ENCODE measurements at regions not wholly inside any gene's neighbourhood (a gene's known extent, or its start where the extent isn't known, plus 50 kb on each side); places are given as distances from the start of the nearest gene placed in this dataset.

DNA sequence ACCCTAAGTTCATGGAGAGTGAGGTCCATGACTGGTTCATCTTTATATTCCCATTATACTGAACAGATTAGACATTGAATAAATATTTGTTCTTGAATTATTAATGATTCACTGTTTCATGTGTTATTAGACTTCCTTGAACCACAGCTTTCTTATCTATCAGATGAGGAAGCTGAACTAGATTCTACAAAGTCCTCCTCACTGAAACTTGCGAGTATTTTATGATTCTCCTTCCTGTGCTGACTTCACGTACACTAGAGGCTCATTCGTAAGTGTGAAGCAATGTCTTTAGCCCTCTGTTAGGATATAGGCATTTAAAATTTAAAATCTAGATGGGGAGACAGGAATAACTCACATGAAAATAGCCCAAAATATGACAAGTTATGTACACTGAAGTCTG, 95.6 kb upstream of the IRF2BP2 start:
- TF ChIP-seq SIN3A (IDR thresholded peaks at IDR 0.05; ENCODE audit: borderline replicate concordance, low read depth, low read length) (no peak), ELF1 (IDR thresholded peaks at IDR 0.05) (no peak), NRF1 (IDR thresholded peaks at IDR 0.05; ENCODE audit: low read depth, low read length) (no peak), JUND (IDR thresholded peaks at IDR 0.05) (no peak), FOXJ3 (CRISPR knock-in tag; IDR thresholded peaks at IDR 0.05) (no peak), POLR2AphosphoS5 (IDR thresholded peaks at IDR 0.05; ENCODE audit: low read depth, low read length) (no peak), FOSL2 (IDR thresholded peaks at IDR 0.05; ENCODE audit: borderline replicate concordance, low read depth) (no peak)
- TF ChIP-seq, protein P1, sequence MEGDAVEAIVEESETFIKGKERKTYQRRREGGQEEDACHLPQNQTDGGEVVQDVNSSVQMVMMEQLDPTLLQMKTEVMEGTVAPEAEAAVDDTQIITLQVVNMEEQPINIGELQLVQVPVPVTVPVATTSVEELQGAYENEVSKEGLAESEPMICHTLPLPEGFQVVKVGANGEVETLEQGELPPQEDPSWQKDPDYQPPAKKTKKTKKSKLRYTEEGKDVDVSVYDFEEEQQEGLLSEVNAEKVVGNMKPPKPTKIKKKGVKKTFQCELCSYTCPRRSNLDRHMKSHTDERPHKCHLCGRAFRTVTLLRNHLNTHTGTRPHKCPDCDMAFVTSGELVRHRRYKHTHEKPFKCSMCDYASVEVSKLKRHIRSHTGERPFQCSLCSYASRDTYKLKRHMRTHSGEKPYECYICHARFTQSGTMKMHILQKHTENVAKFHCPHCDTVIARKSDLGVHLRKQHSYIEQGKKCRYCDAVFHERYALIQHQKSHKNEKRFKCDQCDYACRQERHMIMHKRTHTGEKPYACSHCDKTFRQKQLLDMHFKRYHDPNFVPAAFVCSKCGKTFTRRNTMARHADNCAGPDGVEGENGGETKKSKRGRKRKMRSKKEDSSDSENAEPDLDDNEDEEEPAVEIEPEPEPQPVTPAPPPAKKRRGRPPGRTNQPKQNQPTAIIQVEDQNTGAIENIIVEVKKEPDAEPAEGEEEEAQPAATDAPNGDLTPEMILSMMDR (IDR thresholded peaks at IDR 0.05): no peak

Measured in SK-N-SH (cell line).